NB4 (cell line): ENCODE measurements at regions not wholly inside any gene's neighbourhood (a gene's known extent, or its start where the extent isn't known, plus 50 kb on each side); places are given as distances from the start of the nearest gene placed in this dataset.

Experiments
- CTCF ChIP-seq: IDR thresholded peaks from one replicate; pipeline ENCODE4 v1.5.1; 2012; ENCODE audit warnings: low read depth, low read length
- MYC ChIP-seq: IDR thresholded peaks from 2 replicates; pipeline ENCODE4 v1.6.1; 2011; ENCODE audit warnings: low read depth, low read length
- POLR2A ChIP-seq: IDR thresholded peaks from 2 replicates; pipeline ENCODE4 v1.6.1; 2011; ENCODE audit warnings: mild to moderate bottlenecking; ENCODE audit not compliant: insufficient read length; ENCODE audit errors: extremely low read depth
- TF ChIP-seq, protein P1 (sequence below): IDR thresholded peaks from 2 replicates; pipeline ENCODE4 v1.6.1; 2011; ENCODE audit warnings: low read depth, low read length

- no peak for TF ChIP-seq CTCF
- no peak for TF ChIP-seq POLR2A
- TF ChIP-seq, protein P1, sequence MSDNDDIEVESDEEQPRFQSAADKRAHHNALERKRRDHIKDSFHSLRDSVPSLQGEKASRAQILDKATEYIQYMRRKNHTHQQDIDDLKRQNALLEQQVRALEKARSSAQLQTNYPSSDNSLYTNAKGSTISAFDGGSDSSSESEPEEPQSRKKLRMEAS: no peak
- TF ChIP-seq MYC: no peak
Observed at GRCh38 chr5:93893075-93893474, 151.7 kb upstream of the POU5F2 start.
